GM21786 (cell line): ENCODE measurements at regions not wholly inside any gene's neighbourhood (a gene's known extent, or its start where the extent isn't known, plus 50 kb on each side); places are given as distances from the start of the nearest gene placed in this dataset.
"Not testable (repeated sequence)": the region's sequence is repeated elsewhere in the genome, so short reads cannot be mapped to it uniquely, and the experiment has no call there.

Source experiments
- ATAC-seq: cut with Tn5 transposase; IDR thresholded peaks from one replicate; pipeline ENCODE4 v1.9.1; 2021; ENCODE audit not compliant: unreplicated experiment

GRCh38 chr4:19650903-19651864 lies 600.5 kb upstream of the SLIT2 start:
- no peak for ATAC-seq

DNA sequence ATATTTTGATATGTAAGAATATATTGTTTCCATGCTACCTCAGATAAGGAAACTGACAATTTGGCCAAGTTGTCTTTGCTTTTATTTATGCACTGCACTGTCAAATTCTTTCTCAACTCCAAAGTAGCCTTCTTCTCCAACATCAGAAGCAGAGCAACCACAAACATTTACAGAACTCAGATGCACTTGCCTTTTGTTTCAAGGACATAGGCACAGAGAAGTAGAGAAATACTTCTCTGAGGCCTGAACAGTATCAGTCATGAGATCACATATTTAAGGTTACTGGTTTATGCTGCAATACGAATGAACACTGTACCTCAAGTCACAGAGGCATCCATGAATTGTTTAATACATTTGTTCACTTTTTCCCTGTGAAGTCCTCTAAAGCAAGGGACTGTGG lies 606.1 kb upstream of the SLIT2 start:
- no peak for ATAC-seq

DNA sequence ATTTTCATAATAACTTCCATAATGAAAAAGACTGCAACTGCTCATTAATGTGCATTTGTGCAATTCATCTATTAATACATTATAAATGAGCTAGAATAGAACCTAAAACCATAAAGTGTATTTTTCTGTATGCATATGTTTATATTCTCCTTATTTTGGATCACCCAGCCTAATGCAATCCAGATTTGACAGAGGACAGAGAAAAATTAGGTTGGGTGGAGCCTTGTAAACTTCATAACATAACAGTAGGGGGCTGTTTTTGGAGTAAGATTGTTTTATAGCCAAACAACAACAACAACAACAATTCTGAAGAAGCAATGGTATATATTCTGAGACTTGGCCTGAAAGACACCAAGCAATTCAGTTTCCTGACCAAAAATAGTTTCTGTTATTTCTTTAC lies 615.3 kb upstream of the SLIT2 start:
- ATAC-seq, result no peak

- ATAC-seq, result no peak
Observed at GRCh38 chr4:19631814-19632213, 619.9 kb upstream of the SLIT2 start.

GRCh38 chr4:19623866-19624265 lies 627.8 kb upstream of the SLIT2 start:
- ATAC-seq, result no peak

- ATAC-seq, result no peak
Observed at GRCh38 chr4:19615086-19615689, 636.5 kb upstream of the SLIT2 start.

- ATAC-seq, result no peak
Observed at GRCh38 chr4:19614171-19614570, 637.5 kb upstream of the SLIT2 start.

DNA sequence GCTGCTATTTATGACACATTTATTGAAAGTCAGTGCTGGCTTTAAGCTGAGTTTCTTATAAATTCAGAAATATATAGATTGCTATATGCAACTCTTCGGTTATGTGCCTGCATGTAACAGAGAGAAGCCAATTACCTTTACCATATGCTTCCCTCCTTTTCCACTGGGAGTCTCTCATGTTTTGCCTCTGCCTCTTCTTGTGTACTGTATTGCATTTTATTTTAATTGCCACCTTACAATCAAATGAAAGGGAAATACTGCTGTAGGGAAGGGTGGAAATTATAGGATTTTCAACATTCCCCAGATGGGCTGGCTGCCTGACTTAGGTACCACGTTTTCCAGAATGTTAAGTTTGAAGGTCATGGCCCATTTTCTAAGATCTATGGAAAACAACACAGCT lies 655.4 kb upstream of the SLIT2 start:
- no peak for ATAC-seq

GRCh38 chr4:19592391-19592790 lies 659.3 kb upstream of the SLIT2 start:
- ATAC-seq, result no peak

DNA sequence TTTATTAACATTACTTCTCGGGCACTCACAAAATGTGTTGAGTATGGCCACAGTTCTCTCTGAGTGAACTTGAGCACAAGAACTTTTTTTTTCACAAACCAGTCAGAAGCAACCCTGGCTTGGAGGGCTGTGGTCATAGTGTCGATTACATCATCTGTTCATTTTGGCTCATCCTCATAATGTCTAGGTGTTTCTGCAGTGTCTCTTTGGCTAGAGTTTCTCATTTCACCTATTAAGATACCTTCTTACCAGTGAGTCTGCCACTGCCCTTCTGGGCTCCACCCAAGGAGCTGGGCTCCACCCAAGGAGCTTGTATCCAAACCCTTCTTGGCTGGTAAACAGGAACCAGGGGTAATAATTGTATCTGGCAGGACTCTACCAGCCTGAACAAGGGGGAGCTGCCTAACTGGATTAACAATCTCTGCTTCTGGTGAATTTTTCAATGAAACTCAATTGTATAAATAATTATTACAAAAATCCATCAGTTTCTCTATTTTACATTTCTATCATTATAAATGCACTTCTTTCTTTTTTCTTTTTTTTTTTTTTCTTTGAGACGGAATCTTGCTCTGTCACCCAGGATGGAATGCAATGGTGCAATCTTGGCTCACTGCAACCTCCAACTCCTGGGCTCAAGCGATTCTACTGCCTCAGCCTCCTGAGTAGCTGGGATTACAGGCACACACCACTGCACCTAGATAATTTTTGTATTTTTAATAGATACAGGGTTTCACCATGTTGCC lies 667.7 kb upstream of the SLIT2 start:
- no peak for ATAC-seq

- no peak for ATAC-seq
Observed at GRCh38 chr4:19580095-19580494, 671.6 kb upstream of the SLIT2 start.

DNA sequence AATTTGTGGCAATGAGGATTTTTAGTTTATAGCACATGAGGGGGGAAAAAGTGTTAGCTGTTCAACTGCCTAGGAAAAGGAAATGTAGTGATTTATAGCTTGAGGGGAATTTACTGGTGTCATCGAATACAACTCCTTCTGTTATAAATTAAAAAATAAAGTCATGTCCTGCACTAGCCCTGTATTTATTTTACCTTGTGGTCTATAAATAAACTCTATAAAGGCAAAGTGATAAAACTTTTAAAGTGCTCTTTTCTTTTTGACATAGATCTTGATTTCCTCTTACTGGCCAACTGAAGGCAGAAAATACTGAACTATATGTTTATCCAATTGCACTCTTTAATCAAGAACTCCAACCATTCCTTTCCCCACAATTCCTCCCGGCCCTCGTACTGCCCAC lies 672.1 kb upstream of the SLIT2 start:
- no peak for ATAC-seq

- ATAC-seq, result no peak
Observed at GRCh38 chr4:19577097-19577496, 674.6 kb upstream of the SLIT2 start.

- no peak for ATAC-seq
Observed at GRCh38 chr4:19575924-19576323, 675.8 kb upstream of the SLIT2 start.

DNA sequence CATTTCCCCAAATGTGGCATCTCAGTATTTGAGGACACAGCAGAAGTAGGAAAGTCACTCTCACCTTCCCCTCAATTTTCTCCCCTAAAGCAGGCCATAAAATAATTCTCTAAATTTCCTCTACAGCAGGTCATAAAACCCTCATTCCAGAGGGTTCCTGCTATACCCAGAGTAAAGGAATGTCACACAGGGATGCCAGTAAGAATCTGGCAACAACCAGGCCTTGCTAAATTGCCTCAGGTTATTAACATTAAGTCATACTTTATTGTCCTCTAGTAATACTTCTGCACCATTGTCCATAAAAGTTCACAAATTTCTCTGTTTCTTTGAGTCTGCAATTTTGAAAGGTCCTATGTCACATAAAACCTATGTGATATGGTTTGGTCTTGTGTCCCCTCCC lies 685.7 kb upstream of the SLIT2 start:
- ATAC-seq, result no peak

DNA sequence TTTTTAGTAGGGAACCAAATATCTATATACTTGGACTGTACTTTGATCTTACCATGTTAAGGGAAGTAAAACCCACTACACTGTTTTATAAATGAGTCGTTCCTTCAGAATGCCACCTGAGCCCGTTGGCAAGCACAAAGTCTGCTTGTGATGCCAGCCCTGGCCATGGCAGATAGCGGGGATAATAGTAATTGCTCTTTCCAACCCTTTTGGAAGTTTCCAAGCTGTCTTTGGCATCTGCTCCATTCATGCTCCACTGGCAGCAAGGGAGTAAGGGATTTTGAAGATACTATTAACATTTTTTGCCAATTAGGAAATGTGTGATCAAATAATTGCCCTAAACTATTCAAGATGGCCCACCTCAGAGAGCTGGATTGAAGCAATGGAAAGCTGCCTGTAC lies 689.2 kb upstream of the SLIT2 start:
- no peak for ATAC-seq

GRCh38 chr4:19557161-19557560 lies 694.5 kb upstream of the SLIT2 start:
- no peak for ATAC-seq

GRCh38 chr4:19556276-19556675 lies 695.4 kb upstream of the SLIT2 start:
- not testable (repeated sequence) for ATAC-seq

DNA sequence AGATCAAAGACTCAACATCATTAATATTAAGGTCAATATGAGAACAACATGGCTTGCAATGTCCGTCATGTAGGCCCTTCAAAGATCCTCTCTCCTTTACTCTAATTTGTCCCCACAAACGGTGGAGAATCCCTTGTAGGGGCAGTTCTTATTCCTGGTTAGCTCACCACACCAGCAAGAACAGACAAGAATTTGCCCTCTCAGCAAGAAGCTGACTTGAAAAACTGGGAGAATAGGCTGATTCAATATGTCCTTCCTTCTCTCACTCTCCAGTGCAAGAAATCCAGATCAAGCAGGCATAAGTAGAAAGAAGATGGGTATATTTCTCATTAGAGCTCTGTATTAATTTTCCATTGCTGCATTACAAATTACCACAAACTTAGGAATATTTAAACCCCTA lies 704.2 kb upstream of the SLIT2 start:
- no peak for ATAC-seq

GRCh38 chr4:19544446-19545125 lies 707.1 kb upstream of the SLIT2 start:
- no peak for ATAC-seq

GRCh38 chr4:19540859-19541540 lies 710.7 kb upstream of the SLIT2 start:
- no peak for ATAC-seq
